ENCODE measurements at regions not wholly inside any gene's neighbourhood (a gene's known extent, or its start where the extent isn't known, plus 50 kb on each side); places are given as distances from the start of the nearest gene placed in this dataset.

- no peak for TF ChIP-seq CTCF (conservative IDR thresholded peaks at IDR 0.05; ENCODE audit: low read depth in 2 of 2)
- TF ChIP-seq POLR2AphosphoS5 (IDR thresholded peaks at IDR 0.05; ENCODE audit: low read depth): no peak
- TF ChIP-seq ETS1 (IDR thresholded peaks at IDR 0.05): no peak
- TF ChIP-seq CREB1 (CRISPR knock-in tag; IDR thresholded peaks at IDR 0.05; ENCODE audit: low read depth): no peak
- no peak for TF ChIP-seq NANOG (IDR thresholded peaks at IDR 0.05; ENCODE audit: borderline replicate concordance)
- TF ChIP-seq ZNF331 (CRISPR knock-in tag; IDR thresholded peaks at IDR 0.05; ENCODE audit: low read depth): no peak
- TF ChIP-seq ZNF114 (CRISPR knock-in tag; IDR thresholded peaks at IDR 0.05): no peak
- no peak for TF ChIP-seq REST (IDR thresholded peaks at IDR 0.05; ENCODE audit: unreplicated experiment)
- TF ChIP-seq EZH2 (IDR thresholded peaks at IDR 0.05; ENCODE audit: low read depth, unreplicated experiment): no peak
- no peak for TF ChIP-seq STAT1 (IDR thresholded peaks at IDR 0.05; ENCODE audit: unreplicated experiment)
Observed at GRCh38 chr5:93193431-93194347, 387.3 kb downstream of the NR2F1-AS1 start (continued).

GRCh38 chr5:93192683-93193082 lies 388.3 kb downstream of the NR2F1-AS1 start:
- Mint-ChIP-seq H3K4me3 (no peak overlapping the region), H3K4me1 (no peaks in the 10 kb centered on the region; the same call in 2 of the 3 replicates), H3K27ac (no peak overlapping the region), H3K27me3 (ENCODE audit: insufficient read depth, low read depth, poor library complexity) (peaks cover 5% of the 10 kb centered on the region), H3K36me3 (ENCODE audit: low read depth) (no peaks in the 10 kb centered on the region), H3K9me3 (no peaks in the 10 kb centered on the region)
- no peaks in the 10 kb centered on the region for H3K79me2 ChIP-seq (replicated peaks; ENCODE audit: insufficient read depth)
- H3K4me1 ChIP-seq (ENCODE audit: insufficient read depth): no peaks in the 10 kb centered on the region
- H3K27me3 ChIP-seq (ENCODE audit: insufficient read depth): no peaks in the 10 kb centered on the region
- DNase-seq (ENCODE audit: low spot score) (peak; percentile 25), ATAC-seq (peak; percentile 71)
- no peaks in the 10 kb centered on the region for H4K20me1 ChIP-seq (replicated peaks; ENCODE audit: insufficient read depth)
- H3K9me2 ChIP-seq (ENCODE audit: insufficient read depth): no peaks in the 10 kb centered on the region
- H3K27ac ChIP-seq (ENCODE audit: low read depth): no peak overlapping the region
- no peaks in the 10 kb centered on the region for H3F3A ChIP-seq (replicated peaks; ENCODE audit: low read depth)
- no peak overlapping the region for H3K4me3 ChIP-seq
- no peaks in the 10 kb centered on the region for H3K36me3 ChIP-seq (ENCODE audit: insufficient read depth)
- no peak overlapping the region for H2AFZ ChIP-seq
- TF ChIP-seq POLR2AphosphoS5 (IDR thresholded peaks at IDR 0.05; ENCODE audit: low read depth) (no peak), ZNF331 (CRISPR knock-in tag; IDR thresholded peaks at IDR 0.05; ENCODE audit: low read depth) (no peak), ZNF114 (CRISPR knock-in tag; IDR thresholded peaks at IDR 0.05) (no peak), CREB1 (CRISPR knock-in tag; IDR thresholded peaks at IDR 0.05; ENCODE audit: low read depth) (no peak), EZH2phosphoT487 (IDR thresholded peaks at IDR 0.05; ENCODE audit: unreplicated experiment) (no peak), STAT1 (IDR thresholded peaks at IDR 0.05; ENCODE audit: unreplicated experiment) (no peak)
- no peak overlapping the region for H3K4me2 ChIP-seq

Measured in GM23338 (cell line).